Renal cortical epithelial cell (primary cell): ENCODE measurements at regions not wholly inside any gene's neighbourhood (a gene's known extent, or its start where the extent isn't known, plus 50 kb on each side); places are given as distances from the start of the nearest gene placed in this dataset.

Source experiments
- DNase-seq: peaks from one replicate; pipeline ENCODE4 v3.0.0-alpha.2; 2011; ENCODE audit warnings: low read depth

- no peak for DNase-seq
Observed at GRCh38 chr5:99911971-99912370, 623.2 kb upstream of the FAM174A start.

GRCh38 chr5:99906776-99907175, 628.4 kb upstream of the FAM174A start:
- DNase-seq, result no peak

GRCh38 chr5:99901972-99902371, 633.2 kb upstream of the FAM174A start:
- DNase-seq, result no peak

- peak; percentile 95 for DNase-seq
Observed at GRCh38 chr5:99900302-99900852, 634.8 kb upstream of the FAM174A start.

- DNase-seq, result no peak
Observed at GRCh38 chr5:99879791-99880511, 655.2 kb upstream of the FAM174A start.

GRCh38 chr5:99878830-99879229, 656.3 kb upstream of the FAM174A start:
- no peak for DNase-seq

- no peak for DNase-seq
Observed at GRCh38 chr5:99866740-99867139, 668.4 kb upstream of the FAM174A start.

- no peak for DNase-seq
Observed at GRCh38 chr5:99865159-99865558, 670.0 kb upstream of the FAM174A start.

- DNase-seq, result no peak
Observed at GRCh38 chr5:99835791-99836190, 699.4 kb upstream of the FAM174A start.

- no peak for DNase-seq
Observed at GRCh38 chr5:99827136-99827535, 708.0 kb upstream of the FAM174A start.

- DNase-seq, result no peak
Observed at GRCh38 chr5:99817796-99818195, 717.4 kb upstream of the FAM174A start.

- DNase-seq, result peak; percentile 1
Observed at GRCh38 chr5:99814321-99815063, 720.7 kb upstream of the FAM174A start.

GRCh38 chr5:99808657-99809230, 726.4 kb upstream of the FAM174A start:
- no peak for DNase-seq

- no peak for DNase-seq
Observed at GRCh38 chr5:99807346-99807745, 727.8 kb upstream of the FAM174A start.

- peak; percentile 48 for DNase-seq
Observed at GRCh38 chr5:99795031-99795430, 740.1 kb upstream of the FAM174A start.

- no peak for DNase-seq
Observed at GRCh38 chr5:99788482-99788881, 746.7 kb upstream of the FAM174A start.

- DNase-seq, result no peak
Observed at GRCh38 chr5:99775189-99775588, 760.0 kb upstream of the FAM174A start.

GRCh38 chr5:99773290-99773689, 761.9 kb upstream of the FAM174A start:
- no peak for DNase-seq

GRCh38 chr5:99771296-99771695, 763.9 kb upstream of the FAM174A start:
- DNase-seq, result peak; percentile 6

- no peak for DNase-seq
Observed at GRCh38 chr5:99765011-99765410, 770.2 kb upstream of the FAM174A start.

GRCh38 chr5:99763021-99763774, 772.0 kb upstream of the FAM174A start:
- no peak for DNase-seq

- no peak for DNase-seq
Observed at GRCh38 chr5:99747342-99747741, 787.8 kb upstream of the FAM174A start.
